K562 (cell line): ENCODE measurements at regions not wholly inside any gene's neighbourhood (a gene's known extent, or its start where the extent isn't known, plus 50 kb on each side); places are given as distances from the start of the nearest gene placed in this dataset.

ENCODE experiments used
- ATAC-seq: fragments of 200-7000 bp; cut with Tn5 transposase; 3 replicates; pipeline ENCODE4 v1.9.1; 2020; ENCODE audit warnings: moderate library complexity
- BruUV-seq: library from RNA; stranded (reverse); fragments of 400-500 nt; replicated peaks from 2 replicates; lab custom pipeline; 2021; lab: Mats Ljungman, UMichigan
- CTCF ChIA-PET: fragments of 300-600 bp; formaldehyde crosslinking; extraction: SDS; loops from one replicate; lab custom pipeline; 2021; ENCODE audit warnings: low intra/inter-chr PET ratio; lab: Yijun Ruan, JAX
- POLR2A ChIA-PET: fragments of 300-600, 350-650 bp; sonication (Branson Sonifier 250); formaldehyde crosslinking; extraction: SDS; loops from one replicate; lab custom pipeline; 2021; ENCODE audit warnings: antibody characterized with exemption, inconsistent platforms; lab: Yijun Ruan, JAX
- DNase-seq, 4 experiments: peaks; one replicate each; pipeline versions ENCODE4 v3.0.0 to v3.0.0-alpha.2; 2011 to 2018; ENCODE audit warnings: low spot score in 3 of 4, mixed read lengths in 3 of 4; ENCODE audit errors: extremely low read depth in 1 of 4
- FAIRE-seq: peaks from 2 replicates; lab custom pipeline; 2011; peaks lifted over from hg19 to GRCh38; lab: Jason Lieb, UNC
- H2AFZ ChIP-seq: 2 replicates; pipeline ENCODE4 v1.6.0; 2011; ENCODE audit warnings: low read depth, low read length, control low read depth, inconsistent platforms
- H3K27ac ChIP-seq: fragments of 200-600 bp; 3 replicates; pipeline ENCODE4 v1.8.0; 2011; ENCODE audit warnings: low read depth, mild to moderate bottlenecking, control low read depth, inconsistent platforms, low read length, moderate library complexity, mixed read lengths; ENCODE audit errors: extremely low read depth
- H3K27me3 ChIP-seq, 2 experiments: fragments of 300-600 bp in 1 of 2; 2 replicates in 1 of 2; 3 replicates in 1 of 2; pipeline versions ENCODE4 v1.6.0 to v1.8.0; 2011; ENCODE audit warnings: inconsistent platforms in 2 of 2, low read length in 2 of 2, mild to moderate bottlenecking in 1 of 2, mixed read lengths in 1 of 2, moderate library complexity in 1 of 2; ENCODE audit not compliant: control insufficient read depth in 2 of 2, insufficient read depth in 2 of 2
- H3K36me3 ChIP-seq: fragments of 300-600 bp; 3 replicates; pipeline ENCODE4 v1.8.0; 2011; ENCODE audit warnings: mild to moderate bottlenecking, low read length, inconsistent platforms; ENCODE audit not compliant: control insufficient read depth, insufficient read depth
- H3K4me1 ChIP-seq, 2 experiments: fragments of 200-600 bp in 1 of 2; replicated peaks in 1 of 2; 2 replicates in 1 of 2; 3 replicates in 1 of 2; pipeline versions ENCODE4 v1.5.1 to v1.8.0; 2011; ENCODE audit warnings: inconsistent platforms in 2 of 2, low read length in 2 of 2, mild to moderate bottlenecking in 1 of 2, mixed read lengths in 1 of 2, moderate library complexity in 1 of 2; ENCODE audit not compliant: control insufficient read depth in 2 of 2, insufficient read depth in 2 of 2
- H3K4me2 ChIP-seq: 2 replicates; pipeline ENCODE4 v1.6.1; 2011; ENCODE audit warnings: low read length, control low read depth, inconsistent platforms, mixed read lengths; ENCODE audit not compliant: insufficient read depth
- H3K4me3 ChIP-seq: fragments of 200-600 bp; sonication (generic), shearing (Covaris generic); 2 replicates; pipeline ENCODE4 v1.5.1; 2016; ENCODE audit warnings: control low read depth, inconsistent platforms
- H3K79me2 ChIP-seq: fragments of 200-600 bp; 3 replicates; pipeline ENCODE4 v1.8.0; 2011; ENCODE audit warnings: low read length, inconsistent platforms; ENCODE audit not compliant: control insufficient read depth, insufficient read depth
- H3K9ac ChIP-seq, 2 experiments: 2 replicates each; pipeline versions ENCODE4 v1.6.0 to v1.6.1; 2011; ENCODE audit warnings: low read depth in 2 of 2, low read length in 2 of 2, control low read depth in 1 of 2, inconsistent platforms in 1 of 2, mild to moderate bottlenecking in 1 of 2, mixed read lengths in 1 of 2; ENCODE audit not compliant: insufficient read depth in 1 of 2
- H3K9me1 ChIP-seq: one replicate; pipeline ENCODE4 v1.6.0; 2011; ENCODE audit warnings: inconsistent platforms, mild to moderate bottlenecking, low read length, moderate library complexity; ENCODE audit not compliant: control insufficient read depth, insufficient read depth
- H3K9me3 ChIP-seq: replicated peaks from 2 replicates; pipeline ENCODE4 v1.5.1; 2011; ENCODE audit warnings: low read depth, low read length, inconsistent platforms; ENCODE audit not compliant: control insufficient read depth, insufficient read depth
- H4K20me1 ChIP-seq: replicated peaks from 2 replicates; pipeline ENCODE4 v1.6.1; 2011; ENCODE audit warnings: low read length, inconsistent platforms, mixed read lengths; ENCODE audit not compliant: control insufficient read depth, insufficient read depth
- CHCHD3 ChIP-seq: fragments of 250-450 bp; sonication (Bioruptor Pico); IDR thresholded peaks from 2 replicates; pipeline ENCODE4 v2.1.2; 2022; ENCODE audit warnings: mild to moderate bottlenecking
- ETV6 ChIP-seq, 3 experiments: fragments of 150-350 bp in 1 of 3; sonication (generic) in 1 of 3; formaldehyde crosslinking in 1 of 3; IDR thresholded peaks; 2 replicates each; pipeline versions ENCODE4 v1.6.1 to v1.8.0; 2014 to 2022; ENCODE audit warnings: borderline replicate concordance in 2 of 3, low read depth in 2 of 3, antibody characterized with exemption in 1 of 3, low read length in 1 of 3, mild to moderate bottlenecking in 1 of 3, missing genetic modification reagents in 1 of 3
- GTF2A2 ChIP-seq: IDR thresholded peaks from 2 replicates; pipeline ENCODE4 v1.6.1; 2016; ENCODE audit warnings: mild to moderate bottlenecking, missing genetic modification characterization, missing compliant biosample characterization
- KAT2B ChIP-seq: IDR thresholded peaks from one replicate; pipeline ENCODE4 v1.6.1; 2012; ENCODE audit warnings: low read depth, mild to moderate bottlenecking, control low read depth, inconsistent platforms, low read length, moderate library complexity
- MXI1 ChIP-seq: IDR thresholded peaks from 2 replicates; pipeline ENCODE4 v1.6.1; 2011; ENCODE audit warnings: low read depth, mild to moderate bottlenecking, improper control_type of control experiment, low read length
- NUFIP1 ChIP-seq: fragments of 450-650 bp; IDR thresholded peaks from 2 replicates; pipeline ENCODE4 v1.6.1; 2018; ENCODE audit not compliant: partially characterized antibody
- POLR3A ChIP-seq: IDR thresholded peaks from 2 replicates; pipeline ENCODE4 v1.6.1; 2011; ENCODE audit warnings: borderline replicate concordance, mild to moderate bottlenecking, moderate library complexity; ENCODE audit not compliant: insufficient read length, insufficient read depth; ENCODE audit errors: extremely low read depth
- RBM25 ChIP-seq: fragments of 200-400 bp; formaldehyde crosslinking; IDR thresholded peaks from 2 replicates; pipeline ENCODE4 v1.6.1; 2018; ENCODE audit warnings: low read length, low read depth, moderate library complexity; ENCODE audit not compliant: severe bottlenecking
- USF2 ChIP-seq: sonication (generic); formaldehyde crosslinking; IDR thresholded peaks from 2 replicates; pipeline ENCODE4 v1.5.0; 2020; ENCODE audit warnings: missing genetic modification reagents
- ZSCAN32 ChIP-seq: fragments of 450-650 bp; formaldehyde crosslinking; IDR thresholded peaks from 2 replicates; pipeline ENCODE4 v1.4.0; 2020; ENCODE audit warnings: mild to moderate bottlenecking, moderate library complexity
- WGBS: fragments of 100-300 bp; shearing (Covaris generic); methylation state at CpG from one replicate; pipeline ENCODE4 v1.1.6; 2016; ENCODE audit warnings: low coverage, mixed read lengths; ENCODE audit not compliant: insufficient coverage; ENCODE audit errors: missing lambda C conversion rate; 5-methylcytosine and 5-hydroxymethylcytosine counted together
- in situ Hi-C: fragments of 300-500 bp; cut with MboI; formaldehyde crosslinking; loops from 4 replicates; pipeline ENCODE4 v1.15.0; 2018; ENCODE audit warnings: inconsistent platforms, mixed read lengths
- intact Hi-C: fragments of 100-400 bp; cut with micrococcal nuclease; formaldehyde crosslinking; loops from 2 replicates; pipeline ENCODE4 v1.14.2; 2022
- TF ChIP-seq, protein P1 (sequence below), 2 experiments: IDR thresholded peaks; 2 replicates each; pipeline ENCODE4 v1.6.1; 2011; ENCODE audit warnings: borderline replicate concordance in 1 of 2, control low read depth in 1 of 2, low read depth in 1 of 2, low read length in 1 of 2, mild to moderate bottlenecking in 1 of 2, mixed read lengths in 1 of 2, moderate library complexity in 1 of 2; ENCODE audit not compliant: insufficient read depth in 1 of 2, insufficient read length in 1 of 2, poor library complexity in 1 of 2, severe bottlenecking in 1 of 2; ENCODE audit errors: extremely low read depth in 1 of 2
- TF ChIP-seq, protein P2 (sequence below): fragments of 450-650 bp; IDR thresholded peaks from 2 replicates; pipeline ENCODE4 v1.6.1; 2016; ENCODE audit warnings: low read depth, mild to moderate bottlenecking, moderate library complexity
- TF ChIP-seq, protein P3 (sequence below), 2 experiments: fragments of 250-450 bp in 1 of 2; fragments of 450-650 bp in 1 of 2; sonication (Bioruptor Pico) in 1 of 2; IDR thresholded peaks; 2 replicates each; pipeline versions ENCODE4 v1.6.1 to v1.8.0; 2016 to 2021; ENCODE audit warnings: mild to moderate bottlenecking in 2 of 2, moderate library complexity in 2 of 2, missing compliant biosample characterization in 1 of 2, missing genetic modification characterization in 1 of 2
- TF ChIP-seq, protein P4 (sequence below): sonication (generic); formaldehyde crosslinking; IDR thresholded peaks from 2 replicates; pipeline ENCODE4 v1.8.0; 2022; ENCODE audit warnings: mild to moderate bottlenecking, missing genetic modification reagents

DNA sequence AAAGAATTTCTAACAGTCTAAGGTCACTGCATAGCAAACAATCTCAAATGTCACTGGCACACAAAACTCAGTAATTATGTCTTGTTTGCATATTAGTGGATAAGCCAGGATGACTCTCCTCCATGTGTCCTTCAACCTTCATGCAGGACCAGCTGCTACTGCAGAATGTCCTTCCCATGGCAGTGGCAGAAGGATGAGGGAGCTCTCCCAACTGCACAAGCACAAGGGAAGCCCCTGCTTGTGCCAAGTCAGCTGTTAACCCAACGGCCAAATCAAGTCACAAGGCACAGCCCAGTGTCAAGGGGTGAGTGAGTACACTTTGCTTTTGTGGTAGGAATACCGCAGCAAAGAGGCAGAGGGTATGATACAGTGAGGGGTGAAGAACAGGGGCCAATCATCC lies 59.3 kb upstream of the VWC2 start:
- CTCF ChIA-PET: no interaction called here
- TF ChIP-seq NUFIP1 (no peak), POLR3A (no peak), GTF2A2 (tag) (no peak), RBM25 (no peak), USF2 (CRISPR knock-in tag) (no peak), ZSCAN32 (no peak), KAT2B (no peak), MXI1 (no peak), CHCHD3 (no peak), ETV6 (IDR thresholded peaks at IDR 0.05; ENCODE audit: borderline replicate concordance in 1 of 2, low read depth in 2 of 2, low read length in 1 of 2) (no peak), ETV6 (CRISPR knock-in tag; IDR thresholded peaks at IDR 0.05; ENCODE audit: borderline replicate concordance) (no peak)
- TF ChIP-seq, protein P1, sequence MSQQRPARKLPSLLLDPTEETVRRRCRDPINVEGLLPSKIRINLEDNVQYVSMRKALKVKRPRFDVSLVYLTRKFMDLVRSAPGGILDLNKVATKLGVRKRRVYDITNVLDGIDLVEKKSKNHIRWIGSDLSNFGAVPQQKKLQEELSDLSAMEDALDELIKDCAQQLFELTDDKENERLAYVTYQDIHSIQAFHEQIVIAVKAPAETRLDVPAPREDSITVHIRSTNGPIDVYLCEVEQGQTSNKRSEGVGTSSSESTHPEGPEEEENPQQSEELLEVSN (IDR thresholded peaks at IDR 0.05; ENCODE audit: borderline replicate concordance in 1 of 2, extremely low read depth in 1 of 2, insufficient read depth in 1 of 2, insufficient read length in 1 of 2, low read depth in 1 of 2, low read length in 1 of 2, poor library complexity in 1 of 2, severe bottlenecking in 1 of 2): no peak
- TF ChIP-seq, protein P2, sequence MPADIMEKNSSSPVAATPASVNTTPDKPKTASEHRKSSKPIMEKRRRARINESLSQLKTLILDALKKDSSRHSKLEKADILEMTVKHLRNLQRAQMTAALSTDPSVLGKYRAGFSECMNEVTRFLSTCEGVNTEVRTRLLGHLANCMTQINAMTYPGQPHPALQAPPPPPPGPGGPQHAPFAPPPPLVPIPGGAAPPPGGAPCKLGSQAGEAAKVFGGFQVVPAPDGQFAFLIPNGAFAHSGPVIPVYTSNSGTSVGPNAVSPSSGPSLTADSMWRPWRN: no peak
- TF ChIP-seq, protein P3, sequence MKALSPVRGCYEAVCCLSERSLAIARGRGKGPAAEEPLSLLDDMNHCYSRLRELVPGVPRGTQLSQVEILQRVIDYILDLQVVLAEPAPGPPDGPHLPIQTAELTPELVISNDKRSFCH (CRISPR knock-in tag; IDR thresholded peaks at IDR 0.05): no peak
- TF ChIP-seq, protein P3 (tag; IDR thresholded peaks at IDR 0.05): no peak
- TF ChIP-seq, protein P4, sequence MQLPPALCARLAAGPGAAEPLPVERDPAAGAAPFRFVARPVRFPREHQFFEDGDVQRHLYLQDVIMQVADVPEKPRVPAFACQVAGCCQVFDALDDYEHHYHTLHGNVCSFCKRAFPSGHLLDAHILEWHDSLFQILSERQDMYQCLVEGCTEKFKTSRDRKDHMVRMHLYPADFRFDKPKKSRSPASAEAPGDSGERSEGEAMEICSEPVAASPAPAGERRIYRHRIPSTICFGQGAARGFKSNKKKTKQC (CRISPR knock-in tag): no peak

More for the DNA sequence above, 59.3 kb upstream of the VWC2 start:
- no peaks in the 10 kb centered on the region for H3K36me3 ChIP-seq
- no peaks in the 10 kb centered on the region for H4K20me1 ChIP-seq
- in situ Hi-C loops: no loop called here
- H3K9me3 ChIP-seq: no peaks in the 10 kb centered on the region
- no TSS peak for BruUV-seq
- H3K27me3 ChIP-seq: no peaks in the 10 kb centered on the region
- no peak overlapping the region for H2AFZ ChIP-seq
- no peak overlapping the region for H3K27ac ChIP-seq
- FAIRE-seq (no peak), ATAC-seq (no peak), DNase-seq (no peak)
- POLR2A ChIA-PET: no interaction called here
- H3K4me3 ChIP-seq: no peak overlapping the region
- no peaks in the 10 kb centered on the region for H3K79me2 ChIP-seq
- H3K9ac ChIP-seq: no peak overlapping the region
- intact Hi-C loops: no loop called here
- H3K4me1 ChIP-seq: no peaks in the 10 kb centered on the region
- no peak overlapping the region for H3K4me2 ChIP-seq
- no peaks in the 10 kb centered on the region for H3K9me1 ChIP-seq
- 0% methylated on average over 2 of the region's 2 CpGs for WGBS
